ENCODE measurements at regions not wholly inside any gene's neighbourhood (a gene's known extent, or its start where the extent isn't known, plus 50 kb on each side); places are given as distances from the start of the nearest gene placed in this dataset.

- Histone ChIP-seq H3K9ac (ENCODE audit: low read length) (no peak overlapping the region), H3K4me2 (replicated peaks; ENCODE audit: low read depth, low read length, poor library complexity, severe bottlenecking) (no peak overlapping the region), H3K4me3 (ENCODE audit: control extremely low read depth in 1 of 5, extremely low read depth in 1 of 5, insufficient read depth in 1 of 5, low read depth in 2 of 5, low read length in 4 of 5) (no peak overlapping the region), H3K27me3 (replicated peaks in 1 of 4; ENCODE audit: control extremely low read depth in 1 of 4, control insufficient read depth in 3 of 4, insufficient read depth in 4 of 4, low read length in 3 of 4) (no peaks in the 10 kb centered on the region), H3K36me3 (replicated peaks in 1 of 2; ENCODE audit: control extremely low read depth in 1 of 2, control insufficient read depth in 1 of 2, extremely low read depth in 1 of 2, insufficient read depth in 2 of 2, low read length in 1 of 2) (no peaks in the 10 kb centered on the region), H2AFZ (ENCODE audit: insufficient read depth, low read depth, low read length, poor library complexity, severe bottlenecking) (no peak overlapping the region), H4K20me1 (ENCODE audit: control insufficient read depth, insufficient read depth, low read length, poor library complexity, severe bottlenecking) (no peaks in the 10 kb centered on the region), H3K79me2 (ENCODE audit: control insufficient read depth, insufficient read depth, low read length) (no peaks in the 10 kb centered on the region), H3K27ac (ENCODE audit: low read length in 2 of 2) (no peak overlapping the region), H3K9me3 (ENCODE audit: control extremely low read depth in 1 of 3, control insufficient read depth in 2 of 3, insufficient read depth in 1 of 3, low read length in 2 of 3) (peaks cover 0 to 3% (median 0%) of the 10 kb centered on the region in 3 donors), H3K4me1 (ENCODE audit: control insufficient read depth in 2 of 2, insufficient read depth in 2 of 2, low read length in 2 of 2) (no peaks in the 10 kb centered on the region)
- ATAC-seq (ENCODE audit: low read depth) = no peak
- TF ChIP-seq EZH2 (IDR thresholded peaks at IDR 0.05; ENCODE audit: borderline replicate concordance, insufficient read depth, low read depth, low read length, poor library complexity, severe bottlenecking) (no peak), CTCF (IDR thresholded peaks at IDR 0.05) (no peak)
- Mint-ChIP-seq H3K4me3 (no peak overlapping the region), H3K4me1 (no peaks in the 10 kb centered on the region), H3K9me3 (ENCODE audit: insufficient read depth) (no peaks in the 10 kb centered on the region), H3K27ac (no peak overlapping the region), H3K27me3 (no peaks in the 10 kb centered on the region)
- intact Hi-C loops (cut with micrococcal nuclease) = no loop called here
- no peak for DNase-seq
- WGBS (ENCODE audit: insufficient coverage) = no CpG with 5 or more reads among the region's 1 CpG
- ChIA-PET CTCF (no interaction called here), POLR2A (no interaction called here)
Measured at GRCh38 chr5:4156153-4156552, 560.5 kb downstream of the IRX1 start.

GRCh38 chr5:4156889-4157288 is 561.3 kb downstream of the IRX1 start:
- no peaks in the 10 kb centered on the region for H3K79me2 ChIP-seq (ENCODE audit: control insufficient read depth, insufficient read depth, low read length)
- no peak overlapping the region for H3K4me2 ChIP-seq (replicated peaks; ENCODE audit: low read depth, low read length, poor library complexity, severe bottlenecking)
- H3K36me3 ChIP-seq (replicated peaks in 1 of 2; ENCODE audit: control extremely low read depth in 1 of 2, control insufficient read depth in 1 of 2, extremely low read depth in 1 of 2, insufficient read depth in 2 of 2, low read length in 1 of 2) = no peaks in the 10 kb centered on the region
- H3K9me3 Mint-ChIP-seq (ENCODE audit: insufficient read depth) = no peaks in the 10 kb centered on the region
- ATAC-seq (ENCODE audit: low read depth) (no peak), DNase-seq (no peak)
- no peaks in the 10 kb centered on the region for H3K4me1 Mint-ChIP-seq
- H3K27ac Mint-ChIP-seq = no peak overlapping the region
- H3K27me3 Mint-ChIP-seq = no peaks in the 10 kb centered on the region
- no peaks in the 10 kb centered on the region for H4K20me1 ChIP-seq (ENCODE audit: control insufficient read depth, insufficient read depth, low read length, poor library complexity, severe bottlenecking)
- H3K4me3 Mint-ChIP-seq = no peak overlapping the region
- H3K9me3 ChIP-seq (ENCODE audit: control extremely low read depth in 1 of 3, control insufficient read depth in 2 of 3, insufficient read depth in 1 of 3, low read length in 2 of 3) = peaks cover 0 to 3% (median 0%) of the 10 kb centered on the region in 3 donors
- ChIA-PET POLR2A (no interaction called here), CTCF (no interaction called here)
- H3K4me1 ChIP-seq (ENCODE audit: control insufficient read depth in 2 of 2, insufficient read depth in 2 of 2, low read length in 2 of 2) = no peaks in the 10 kb centered on the region
- no peak overlapping the region for H3K9ac ChIP-seq (ENCODE audit: low read length)
- no peak for TF ChIP-seq CTCF (IDR thresholded peaks at IDR 0.05)
- TF ChIP-seq EZH2 (IDR thresholded peaks at IDR 0.05; ENCODE audit: borderline replicate concordance, insufficient read depth, low read depth, low read length, poor library complexity, severe bottlenecking) = no peak
- H2AFZ ChIP-seq (ENCODE audit: insufficient read depth, low read depth, low read length, poor library complexity, severe bottlenecking) = no peak overlapping the region
- no peak overlapping the region for H3K4me3 ChIP-seq (ENCODE audit: control extremely low read depth in 1 of 5, extremely low read depth in 1 of 5, insufficient read depth in 1 of 5, low read depth in 2 of 5, low read length in 4 of 5)
- intact Hi-C loops (cut with micrococcal nuclease) = no loop called here
- no peak overlapping the region for H3K27ac ChIP-seq (ENCODE audit: low read length in 2 of 2)
- no peaks in the 10 kb centered on the region for H3K27me3 ChIP-seq (replicated peaks in 1 of 4; ENCODE audit: control extremely low read depth in 1 of 4, control insufficient read depth in 3 of 4, insufficient read depth in 4 of 4, low read length in 3 of 4)
